ENCODE measurements at regions not wholly inside any gene's neighbourhood (a gene's known extent, or its start where the extent isn't known, plus 50 kb on each side); places are given as distances from the start of the nearest gene placed in this dataset.
"Not testable (repeated sequence)": the region's sequence is repeated elsewhere in the genome, so short reads cannot be mapped to it uniquely, and the experiment has no call there.

DNA sequence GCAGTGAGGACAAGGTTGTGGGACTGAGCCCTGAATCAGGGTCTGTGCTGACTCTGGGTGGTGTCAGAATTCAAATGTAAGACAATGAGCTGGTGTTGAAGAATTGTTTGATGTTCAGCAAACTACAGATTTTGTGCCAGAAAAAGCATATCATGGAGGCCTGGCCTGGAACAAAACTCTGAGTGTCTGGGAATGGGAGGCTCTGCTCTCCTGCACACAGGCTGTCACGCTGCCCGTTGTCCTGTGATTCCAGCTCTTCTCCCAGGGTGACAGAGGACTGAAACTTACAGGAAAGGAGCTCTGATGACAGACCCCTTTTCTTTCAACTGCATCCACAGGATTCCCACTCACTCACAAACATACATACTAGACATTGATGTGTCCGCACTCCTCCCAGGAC is 120.1 kb downstream of the ZNF486 start:
- no peak for DNase-seq

- DNase-seq, result not testable (repeated sequence)
These were observed 118.9 kb downstream of the ZNF486 start for GRCh38 chr19:20285876-20286275.

- no peak for DNase-seq
These were observed 112.5 kb downstream of the ZNF486 start for GRCh38 chr19:20279516-20279915.

DNA sequence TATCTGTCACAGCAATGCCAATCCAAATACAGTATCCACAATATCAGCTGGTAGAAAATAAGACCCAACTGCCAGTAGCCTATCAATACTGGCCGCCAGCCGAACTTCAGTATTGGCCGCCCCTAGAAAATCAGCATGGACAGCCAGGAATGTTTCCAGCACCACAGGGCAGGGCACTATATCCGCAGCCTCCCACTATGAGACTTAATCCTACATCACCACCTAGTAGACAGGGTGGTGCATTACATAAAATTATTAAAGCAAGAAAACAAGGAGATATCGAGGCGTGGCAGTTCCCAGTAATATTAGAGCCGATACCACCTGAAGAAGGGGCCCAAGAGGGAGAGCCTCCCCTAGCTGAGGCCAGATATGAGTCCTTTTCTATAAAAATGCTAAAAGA is 111.3 kb downstream of the ZNF486 start:
- DNase-seq, result no peak

- not testable (repeated sequence) for DNase-seq
These were observed 109.7 kb downstream of the ZNF486 start for GRCh38 chr19:20276732-20277082.

GRCh38 chr19:20276011-20276731 is 109.2 kb downstream of the ZNF486 start:
- DNase-seq, result no peak

DNA sequence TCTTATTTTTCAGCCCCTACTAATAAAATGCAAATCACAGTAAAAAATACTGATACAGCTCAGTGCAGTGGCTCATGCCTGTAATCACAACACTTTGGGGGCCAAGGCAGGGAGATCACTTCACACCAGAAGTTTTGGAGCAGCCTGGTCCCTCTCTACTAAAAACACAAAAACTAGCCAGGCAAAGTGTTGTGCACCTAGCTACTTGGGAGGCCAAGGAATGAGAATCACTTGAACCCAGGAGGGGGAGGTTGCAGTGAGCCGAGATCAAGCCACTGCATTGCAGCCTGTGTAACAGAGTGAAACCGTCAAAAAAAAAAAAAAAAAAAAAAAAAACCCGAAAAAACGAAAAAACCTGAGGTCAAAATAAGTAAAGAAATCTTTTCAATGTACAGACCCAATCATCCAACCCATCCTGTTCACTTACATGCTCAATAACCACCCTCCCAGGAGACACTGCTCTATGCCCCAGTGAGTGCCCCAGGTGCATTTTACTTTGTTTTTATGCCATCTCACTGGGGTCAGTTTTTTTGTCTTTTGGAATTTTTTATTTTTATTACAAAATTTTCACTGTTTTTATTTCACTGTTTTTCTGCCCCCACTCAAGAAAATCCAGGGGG is 107.0 kb downstream of the ZNF486 start:
- DNase-seq, result no peak

DNA sequence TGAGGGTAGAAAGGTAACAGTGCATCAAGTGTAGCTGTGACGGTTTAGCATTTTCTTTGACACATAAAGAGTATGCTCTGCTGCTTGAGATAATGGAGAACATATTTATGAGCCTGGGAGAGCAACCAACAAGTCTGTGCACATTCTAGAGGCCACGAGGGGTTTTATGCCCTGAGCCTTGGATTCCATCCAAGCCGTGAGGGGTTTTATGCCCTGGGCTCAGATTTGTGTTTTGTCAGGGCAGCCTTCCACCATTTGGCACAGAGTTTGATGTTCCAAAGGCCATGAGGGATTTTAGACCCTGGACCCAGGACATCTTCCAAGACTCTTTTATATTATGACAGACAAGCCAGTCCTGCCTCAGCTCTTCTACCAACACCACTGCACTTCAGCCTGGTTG is 106.4 kb downstream of the ZNF486 start:
- DNase-seq, result no peak

GRCh38 chr19:20272627-20273010 is 105.6 kb downstream of the ZNF486 start:
- DNase-seq, result not testable (repeated sequence)

DNA sequence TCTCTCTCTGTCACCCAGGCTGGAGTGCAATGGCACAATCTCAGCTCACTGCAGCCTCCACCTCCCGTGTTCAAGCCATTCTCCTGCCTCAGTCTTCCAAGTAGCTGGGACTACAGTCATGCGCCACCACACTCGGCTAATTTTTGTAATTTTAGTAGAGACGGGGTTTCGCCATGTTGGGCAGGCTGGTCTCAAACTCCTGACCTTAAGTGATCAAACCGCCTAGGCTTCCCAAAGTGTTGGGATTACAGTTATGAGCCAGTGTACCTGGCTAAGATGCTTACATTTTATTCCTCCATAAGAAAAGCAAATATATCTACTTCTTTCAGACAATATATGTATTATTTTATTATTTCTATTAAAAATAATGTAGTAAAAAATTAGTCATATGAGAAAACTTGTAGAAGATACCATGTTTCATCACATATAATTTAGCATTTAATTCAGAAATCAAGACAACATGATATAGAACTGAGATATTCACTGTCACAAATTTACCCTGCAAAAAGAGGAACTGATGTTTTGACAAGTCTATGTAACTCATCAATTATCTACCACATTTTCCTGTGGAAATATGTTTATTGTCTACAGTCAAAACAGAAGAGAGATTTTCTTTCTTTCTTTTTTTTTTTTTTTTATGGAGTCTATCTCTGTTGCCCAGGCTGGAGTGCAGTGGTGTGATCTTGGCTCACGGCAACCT is 105.1 kb downstream of the ZNF486 start:
- not testable (repeated sequence) for DNase-seq

- DNase-seq, result no peak
These were observed 104.4 kb downstream of the ZNF486 start for GRCh38 chr19:20271215-20271926.

DNA sequence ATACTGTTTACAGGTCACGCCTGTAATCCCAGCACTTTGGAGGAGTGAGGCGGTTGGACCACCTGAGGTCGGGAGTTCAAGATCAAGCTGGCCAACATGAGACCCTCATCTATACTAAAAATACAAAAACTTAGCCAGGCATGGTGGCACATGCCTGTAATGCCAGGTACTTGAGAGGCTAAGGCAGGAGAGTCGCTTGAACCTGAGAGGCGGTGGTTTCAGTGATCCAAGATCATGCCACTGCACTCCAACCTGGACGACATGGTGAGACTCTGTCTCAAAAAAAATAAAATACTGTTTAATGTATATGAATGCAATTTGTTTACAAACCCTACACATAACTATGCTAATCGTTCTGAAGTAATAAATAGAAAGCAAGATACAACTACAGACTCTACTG is 102.4 kb downstream of the ZNF486 start:
- no peak for DNase-seq

DNA sequence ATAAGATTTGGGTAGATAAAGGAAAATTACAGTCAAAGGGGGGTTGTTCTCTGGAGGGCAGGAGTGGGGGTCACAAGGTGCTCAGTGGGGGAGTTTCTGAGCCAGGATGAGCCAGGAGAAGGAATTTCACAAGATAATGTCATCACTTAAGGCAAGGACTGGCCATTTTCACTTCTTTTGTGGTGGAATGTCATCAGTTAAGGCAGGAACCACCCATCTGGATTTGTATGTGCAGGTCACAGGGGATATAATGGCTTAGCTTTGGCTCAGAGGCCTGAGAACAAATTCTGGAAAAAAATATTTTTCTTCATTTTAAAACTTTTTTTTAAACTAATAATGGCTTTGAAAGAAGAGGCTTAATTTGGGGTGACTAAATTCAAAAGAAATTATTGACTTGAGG is 94.5 kb downstream of the ZNF486 start:
- not testable (repeated sequence) for DNase-seq

DNA sequence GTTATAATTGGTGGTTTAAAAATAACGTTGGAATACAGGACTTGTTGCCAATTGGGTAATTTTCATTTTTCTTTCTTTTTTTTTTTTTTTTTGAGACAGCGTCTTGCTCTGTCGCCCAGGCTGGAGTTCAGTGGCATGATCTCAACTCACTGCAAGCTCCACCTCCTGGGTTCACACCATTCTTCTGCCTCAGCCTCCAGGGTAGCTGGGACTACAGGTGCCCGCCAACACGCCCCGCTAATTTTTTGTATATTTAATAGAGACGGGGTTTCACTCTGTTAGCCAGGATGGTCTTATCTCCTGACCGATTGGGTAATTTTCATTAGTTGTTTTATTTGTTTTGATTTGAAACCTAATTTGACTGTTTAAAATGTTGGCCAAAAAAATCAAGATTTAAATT is 93.7 kb downstream of the ZNF486 start:
- DNase-seq, result not testable (repeated sequence)

DNA sequence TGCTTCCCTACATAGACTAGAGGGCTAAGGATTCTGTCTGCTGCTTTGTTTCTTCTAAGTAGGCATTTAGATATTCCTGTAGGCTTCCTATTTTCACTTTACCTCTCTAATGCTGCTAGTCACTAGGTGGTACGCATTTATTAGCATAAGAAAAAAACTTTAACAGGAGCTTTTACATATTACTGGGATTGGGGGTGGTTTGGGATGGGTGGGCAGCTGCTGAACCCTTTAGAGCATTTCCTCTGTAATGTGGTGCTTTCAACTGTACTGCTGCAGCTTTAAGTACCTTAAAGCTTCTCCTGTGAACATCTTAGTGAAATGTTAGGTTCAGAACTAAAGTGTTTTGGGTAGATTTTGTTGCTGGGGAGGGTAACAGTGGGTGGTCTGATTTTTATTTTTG is 92.6 kb downstream of the ZNF486 start:
- DNase-seq, result no peak

- DNase-seq, result no peak
These were observed 89.6 kb downstream of the ZNF486 start for GRCh38 chr19:20256606-20257005.

GRCh38 chr19:20254121-20254520 is 87.1 kb downstream of the ZNF486 start:
- no peak for DNase-seq

DNA sequence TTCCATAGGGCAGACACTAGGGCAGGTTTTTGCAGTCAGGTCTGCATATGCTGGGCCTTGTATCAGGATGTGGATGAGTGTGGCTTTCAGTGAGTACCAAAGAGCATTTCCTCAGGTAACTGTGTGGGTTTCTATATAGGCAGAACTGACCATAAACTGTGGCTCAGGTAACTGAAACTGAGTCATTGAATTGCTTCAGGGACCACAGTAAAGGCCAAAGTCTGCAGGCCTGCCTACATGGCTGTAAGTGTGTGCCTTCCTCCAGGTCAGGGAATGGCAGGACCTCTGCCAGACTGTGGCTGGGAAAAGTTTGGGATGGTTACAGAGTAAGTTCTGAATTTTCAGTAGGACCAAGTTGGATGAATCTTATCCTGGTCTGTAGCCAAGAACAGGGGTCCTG is 85.6 kb downstream of the ZNF486 start:
- DNase-seq, result no peak

DNA sequence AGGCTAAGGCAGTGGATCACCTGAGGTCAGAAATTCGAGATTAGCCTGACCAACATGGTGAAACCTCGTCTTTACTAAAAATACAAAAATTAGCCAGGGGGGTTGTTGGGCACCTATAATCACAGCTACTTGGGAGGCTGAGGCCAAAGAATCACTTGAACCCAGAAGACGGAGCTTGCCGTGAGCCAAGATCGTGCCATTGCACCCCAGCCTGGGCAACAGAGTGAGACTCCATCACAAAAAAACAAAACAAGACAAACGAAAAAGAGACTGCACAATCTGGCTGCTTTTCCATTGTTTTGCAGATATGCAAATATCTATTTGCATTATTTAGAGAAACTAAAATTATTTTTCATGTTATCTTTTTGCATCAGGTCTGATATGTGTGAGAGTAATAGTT is 83.6 kb downstream of the ZNF486 start:
- no peak for DNase-seq

DNA sequence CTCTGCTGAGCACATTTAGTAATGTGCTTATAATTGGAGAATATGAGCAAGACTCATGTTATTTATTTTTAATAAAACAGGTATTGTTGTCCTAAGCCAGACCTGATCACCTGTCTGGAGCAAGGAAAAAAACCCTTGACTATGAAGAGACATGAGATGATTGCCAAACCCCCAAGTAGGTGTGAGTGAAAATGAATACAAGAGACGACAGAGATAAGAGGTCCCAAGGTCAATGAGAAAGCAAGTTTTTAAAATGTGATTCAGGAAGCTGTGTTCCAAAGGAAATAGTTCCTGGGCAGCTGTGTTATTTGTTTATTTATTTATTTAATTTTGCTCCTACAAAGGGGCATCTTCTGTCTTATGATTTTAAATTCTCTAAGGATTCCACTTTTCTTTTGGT is 83.1 kb downstream of the ZNF486 start:
- no peak for DNase-seq

Measured in T-helper 9 cell (primary cell).